Transverse colon (tissue), 4 donors: ENCODE measurements at regions not wholly inside any gene's neighbourhood (a gene's known extent, or its start where the extent isn't known, plus 50 kb on each side); places are given as distances from the start of the nearest gene placed in this dataset.

Source experiments
- DNase-seq: peaks from one replicate; pipeline ENCODE4 v3.0.0-alpha.2; 2019
- H3K27ac ChIP-seq, 4 donors: fragments of 200-600 bp; sonication (generic); 2 replicates each; pipeline ENCODE4 v1.5.1; 2016 to 2018; ENCODE audit warnings: inconsistent platforms in 4 of 4
- H3K27me3 ChIP-seq: fragments of 200-600 bp; sonication (generic); 2 replicates; pipeline ENCODE4 v1.5.1; 2017; ENCODE audit warnings: inconsistent platforms
- H3K36me3 ChIP-seq, 4 donors: fragments of 200-600 bp; sonication (generic); 2 replicates each; pipeline ENCODE4 v1.5.1; 2017 to 2019; ENCODE audit warnings: inconsistent platforms in 4 of 4
- H3K4me1 ChIP-seq, 4 donors: fragments of 200-600 bp; sonication (generic); 2 replicates each; pipeline ENCODE4 v1.5.1; 2017 to 2020; ENCODE audit warnings: inconsistent platforms in 4 of 4
- H3K4me3 ChIP-seq, 4 donors: fragments of 200-600 bp; sonication (generic); 1 replicate in 1 of 4; 2 replicates in 3 of 4; pipeline versions ENCODE4 v1.5.1 to v1.6.1; 2017 to 2019; ENCODE audit warnings: inconsistent platforms in 4 of 4
- H3K9me3 ChIP-seq, 2 donors: fragments of 200-600 bp; sonication (generic); 2 replicates each; pipeline ENCODE4 v1.5.1; 2017 to 2019; ENCODE audit warnings: inconsistent platforms in 2 of 2
- EP300 ChIP-seq: sonication (generic); formaldehyde crosslinking; IDR thresholded peaks from one replicate; pipeline ENCODE4 v1.6.1; 2017; ENCODE audit warnings: antibody characterized with exemption, low read depth
- POLR2A ChIP-seq: fragments of 450-650 bp; IDR thresholded peaks from one replicate; pipeline ENCODE4 v1.6.1; 2016; ENCODE audit warnings: antibody characterized with exemption, mild to moderate bottlenecking, moderate library complexity
- POLR2AphosphoS5 ChIP-seq, 3 donors: sonication (generic); formaldehyde crosslinking; IDR thresholded peaks; one replicate each; pipeline ENCODE4 v1.6.1; 2016; ENCODE audit warnings: antibody characterized with exemption in 3 of 3
- WGBS, 2 donors: methylation state at CpG; one replicate each; pipeline ENCODE4 v1.1.5; 2018; ENCODE audit warnings: low coverage in 1 of 2; 5-methylcytosine and 5-hydroxymethylcytosine counted together
- in situ Hi-C, 4 donors: fragments of 200-750 bp; cut with MboI; loops; one replicate each; pipeline versions ENCODE4 v1.15.0 to v1.15.1; 2017; ENCODE audit warnings: low sequenced_read_pairs in 3 of 4, low pct_ligation_motif_present in 1 of 4, low pct_unique_long_range_greater_than_20kb in 1 of 4
- intact Hi-C: fragments of 100-400 bp; cut with DNase I; formaldehyde crosslinking; loops from one replicate; pipeline ENCODE4 v1.15.1; 2023; ENCODE audit warnings: low total_unique reads
- TF ChIP-seq, protein P1 (sequence below), 5 experiments: fragments of 200-600 bp in 3 of 5; fragments of 450-650 bp in 2 of 5; sonication (generic) in 3 of 5; IDR thresholded peaks; 1 replicate in 2 of 5; 2 replicates in 3 of 5; pipeline ENCODE4 v1.5.1; 2016 to 2017; ENCODE audit warnings: antibody characterized with exemption in 5 of 5, inconsistent platforms in 3 of 5, mild to moderate bottlenecking in 2 of 5, moderate library complexity in 1 of 5

DNA sequence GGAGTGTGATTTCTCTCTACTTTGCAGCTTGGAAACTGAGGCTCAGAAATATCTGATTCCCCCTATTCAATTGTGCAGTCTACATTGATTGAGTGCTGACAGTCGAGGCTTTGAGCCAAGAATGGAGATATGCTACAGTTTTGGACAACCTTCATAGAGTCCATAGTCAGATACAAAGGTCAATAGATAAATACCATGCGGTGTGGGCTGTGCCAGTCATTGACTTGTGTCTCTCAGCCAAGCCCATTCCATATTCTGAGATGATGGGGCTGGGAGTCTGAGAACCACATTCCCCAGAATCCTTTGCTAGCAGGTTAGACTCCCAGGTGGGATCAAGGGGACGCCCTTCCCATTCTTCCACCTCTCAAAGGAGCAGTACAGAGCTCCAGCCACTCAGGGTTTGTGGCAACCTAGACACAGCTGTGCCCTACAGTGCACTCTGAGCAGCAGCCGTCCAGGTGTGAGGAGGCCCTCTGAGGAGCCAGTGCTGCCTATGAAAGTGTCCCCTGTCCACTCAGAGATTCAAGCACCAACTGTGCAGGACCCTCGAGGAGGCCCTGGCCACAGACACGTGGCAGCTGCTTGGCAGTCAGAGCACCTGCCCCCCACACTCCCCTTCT, 348.3 kb downstream of the CYRIA start:
- WGBS, 2 donors: 20 to 67% methylated on average over 2 to 6 of the region's 6 CpGs
- H3K4me3 ChIP-seq: no peak overlapping the region
- H3K36me3 ChIP-seq: no peaks in the 10 kb centered on the region
- intact Hi-C loops (no loop called here), in situ Hi-C loops (no loop called here)
- no peaks in the 10 kb centered on the region for H3K9me3 ChIP-seq
- H3K4me1 ChIP-seq: no peaks in the 10 kb centered on the region
- no peak for TF ChIP-seq POLR2AphosphoS5 (IDR thresholded peaks at IDR 0.05)
- TF ChIP-seq POLR2A: no peak
- TF ChIP-seq, protein P1, sequence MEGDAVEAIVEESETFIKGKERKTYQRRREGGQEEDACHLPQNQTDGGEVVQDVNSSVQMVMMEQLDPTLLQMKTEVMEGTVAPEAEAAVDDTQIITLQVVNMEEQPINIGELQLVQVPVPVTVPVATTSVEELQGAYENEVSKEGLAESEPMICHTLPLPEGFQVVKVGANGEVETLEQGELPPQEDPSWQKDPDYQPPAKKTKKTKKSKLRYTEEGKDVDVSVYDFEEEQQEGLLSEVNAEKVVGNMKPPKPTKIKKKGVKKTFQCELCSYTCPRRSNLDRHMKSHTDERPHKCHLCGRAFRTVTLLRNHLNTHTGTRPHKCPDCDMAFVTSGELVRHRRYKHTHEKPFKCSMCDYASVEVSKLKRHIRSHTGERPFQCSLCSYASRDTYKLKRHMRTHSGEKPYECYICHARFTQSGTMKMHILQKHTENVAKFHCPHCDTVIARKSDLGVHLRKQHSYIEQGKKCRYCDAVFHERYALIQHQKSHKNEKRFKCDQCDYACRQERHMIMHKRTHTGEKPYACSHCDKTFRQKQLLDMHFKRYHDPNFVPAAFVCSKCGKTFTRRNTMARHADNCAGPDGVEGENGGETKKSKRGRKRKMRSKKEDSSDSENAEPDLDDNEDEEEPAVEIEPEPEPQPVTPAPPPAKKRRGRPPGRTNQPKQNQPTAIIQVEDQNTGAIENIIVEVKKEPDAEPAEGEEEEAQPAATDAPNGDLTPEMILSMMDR (IDR thresholded peaks at IDR 0.05): no peak
- TF ChIP-seq EP300: no peak
- no peak overlapping the region for H3K27ac ChIP-seq
- H3K27me3 ChIP-seq: no peaks in the 10 kb centered on the region
- DNase-seq: no peak

DNA sequence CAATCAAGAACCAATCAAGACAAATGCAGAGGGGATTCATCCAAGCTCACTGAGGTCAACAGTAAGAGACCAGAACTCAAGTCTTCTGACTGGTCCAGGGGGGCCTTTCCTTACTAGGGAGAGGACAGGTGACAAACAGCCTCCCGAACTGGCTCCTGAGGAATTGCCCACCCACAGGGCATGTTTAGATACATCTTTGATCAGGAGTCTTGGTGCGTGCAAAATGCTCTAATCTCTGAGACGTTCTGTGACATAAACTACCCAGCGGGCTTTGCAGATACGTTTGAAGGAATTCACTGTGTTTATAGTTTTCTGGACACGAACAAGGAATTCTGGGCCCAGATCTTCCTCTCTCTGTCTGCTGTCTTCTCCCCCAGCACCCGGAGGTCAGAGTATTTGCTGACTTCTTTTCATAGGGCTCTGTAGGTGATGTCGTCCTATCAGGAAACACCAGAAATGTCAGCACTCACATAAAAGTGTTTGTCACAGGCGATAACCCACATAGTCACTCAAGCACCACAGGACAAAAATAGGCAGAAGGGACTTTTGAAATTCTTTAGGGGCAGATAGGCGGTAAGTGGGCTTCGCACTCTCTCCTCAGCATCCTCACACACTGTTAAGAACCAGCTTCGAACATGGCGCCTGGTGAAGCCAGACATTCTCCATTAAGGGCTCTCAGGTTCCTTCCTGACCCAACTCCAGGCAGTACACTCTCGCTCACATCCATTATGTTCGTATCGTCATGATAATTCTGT, 349.0 kb downstream of the CYRIA start:
- Histone ChIP-seq H3K27me3 (no peaks in the 10 kb centered on the region), H3K4me3 (no peak overlapping the region), H3K4me1 (no peaks in the 10 kb centered on the region), H3K9me3 (no peaks in the 10 kb centered on the region), H3K36me3 (no peaks in the 10 kb centered on the region), H3K27ac (no peak overlapping the region)
- in situ Hi-C loops (no loop called here), intact Hi-C loops (no loop called here)
- no peak for DNase-seq
- WGBS, 2 donors: 87 to 90% methylated on average over 14 to 16 of the region's 16 CpGs
- TF ChIP-seq POLR2AphosphoS5 (IDR thresholded peaks at IDR 0.05) (no peak), EP300 (no peak), POLR2A (no peak)
- TF ChIP-seq, protein P1 (IDR thresholded peaks at IDR 0.05): no peak

DNA sequence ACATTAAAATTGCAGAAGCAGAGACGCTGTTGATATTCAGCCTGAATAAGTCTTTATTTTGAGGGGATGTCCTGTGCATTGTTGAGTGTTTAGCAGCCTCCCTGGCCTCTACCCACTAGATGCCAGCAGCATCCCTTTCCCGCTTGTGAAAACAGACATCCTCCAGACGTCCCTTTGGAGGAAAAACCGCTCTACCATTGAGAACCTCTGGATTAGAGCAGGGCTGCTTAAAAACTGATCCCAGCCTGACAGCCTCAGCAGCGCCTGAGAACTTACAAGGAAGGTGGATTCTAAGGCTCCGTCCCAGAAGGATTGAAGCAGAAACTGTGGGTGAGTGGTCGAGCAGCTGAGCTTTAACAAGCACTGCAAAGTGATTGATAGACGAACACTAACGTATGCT, 349.7 kb downstream of the CYRIA start:
- H3K36me3 ChIP-seq: no peaks in the 10 kb centered on the region
- H3K4me3 ChIP-seq: no peak overlapping the region
- in situ Hi-C loops: no loop called here
- no peaks in the 10 kb centered on the region for H3K27me3 ChIP-seq
- H3K9me3 ChIP-seq: no peaks in the 10 kb centered on the region
- TF ChIP-seq EP300: no peak
- TF ChIP-seq POLR2A: no peak
- TF ChIP-seq POLR2AphosphoS5 (IDR thresholded peaks at IDR 0.05): no peak
- TF ChIP-seq, protein P1 (IDR thresholded peaks at IDR 0.05): no peak
- DNase-seq: no peak
- 78% methylated on average over 4 to 9 of the region's 9 CpGs for WGBS, 2 donors
- H3K4me1 ChIP-seq: no peaks in the 10 kb centered on the region
- no peak overlapping the region for H3K27ac ChIP-seq
- intact Hi-C loops: no loop called here

DNA sequence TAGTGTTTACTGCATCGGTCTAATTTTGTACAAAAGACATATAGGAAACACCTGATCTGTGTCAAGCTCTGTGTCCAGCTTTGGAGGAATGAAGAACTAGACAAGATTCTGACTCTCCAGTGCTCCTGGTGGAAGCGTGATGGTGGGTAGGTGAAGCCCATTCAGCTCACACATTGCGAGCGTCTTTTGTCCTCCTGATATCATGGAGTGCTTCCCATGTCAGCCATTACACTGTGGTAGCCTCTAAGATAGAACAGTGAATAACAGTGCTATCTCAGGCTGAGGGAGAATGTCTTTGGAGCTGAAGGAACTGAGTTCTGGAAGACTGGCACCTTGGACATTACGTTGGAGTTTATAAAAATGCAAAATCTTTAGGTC, 350.2 kb downstream of the CYRIA start:
- intact Hi-C loops (no loop called here), in situ Hi-C loops (no loop called here)
- WGBS, 2 donors: 79 to 81% methylated on average over 4 to 5 of the region's 5 CpGs
- Histone ChIP-seq H3K4me3 (no peak overlapping the region), H3K4me1 (no peaks in the 10 kb centered on the region), H3K9me3 (no peaks in the 10 kb centered on the region), H3K27ac (no peak overlapping the region), H3K36me3 (no peaks in the 10 kb centered on the region), H3K27me3 (no peaks in the 10 kb centered on the region)
- DNase-seq: no peak
- no peak for TF ChIP-seq POLR2A
- no peak for TF ChIP-seq EP300
- no peak for TF ChIP-seq POLR2AphosphoS5 (IDR thresholded peaks at IDR 0.05)
- TF ChIP-seq, protein P1 (IDR thresholded peaks at IDR 0.05): no peak
